Ramos (cell line): ENCODE measurements at regions not wholly inside any gene's neighbourhood (a gene's known extent, or its start where the extent isn't known, plus 50 kb on each side); places are given as distances from the start of the nearest gene placed in this dataset.
"Not testable (repeated sequence)": the region's sequence is repeated elsewhere in the genome, so short reads cannot be mapped to it uniquely, and the experiment has no call there.

ENCODE experiments used
- in situ Hi-C: fragments of 300-500 bp; cut with MboI; formaldehyde crosslinking; loops from one replicate; pipeline ENCODE4 v1.14.3; 2022; ENCODE audit warnings: low sequenced_read_pairs; ENCODE audit not compliant: unreplicated experiment

GRCh38 chr5:178063277-178063676 lies 50.1 kb upstream of the N4BP3 start:
- in situ Hi-C loops: loop anchor here (10.0 to 25.0 kb wide), 2 partner anchors 88 to 451 kb away; partner anchors contain the start of gene B4GALT7

GRCh38 chr5:178058321-178059012 lies 54.9 kb upstream of the N4BP3 start:
- in situ Hi-C loops: loop anchor here (25.0 kb wide), 1 partner anchor 446 kb away; the partner anchor contains the start of gene B4GALT7

DNA sequence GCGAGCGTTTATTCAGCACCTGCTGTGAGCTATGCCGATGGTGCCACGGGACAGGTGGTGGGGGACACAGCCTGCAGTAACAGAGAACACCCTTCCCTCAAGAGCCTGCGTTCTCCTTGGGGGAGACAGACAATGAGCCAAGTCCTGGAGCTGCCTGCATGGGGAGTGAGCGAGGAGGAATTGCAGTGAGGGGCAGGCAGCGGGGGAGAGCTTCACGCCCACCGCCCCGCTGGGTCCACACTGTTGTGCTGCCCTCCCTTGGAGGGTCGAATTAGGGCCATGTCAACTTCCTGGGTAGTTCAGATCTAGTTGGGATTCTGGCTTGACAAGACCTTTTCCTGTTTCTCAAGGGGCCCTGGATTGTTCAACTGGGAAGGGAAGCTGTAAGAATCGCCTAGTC lies 55.5 kb upstream of the N4BP3 start:
- in situ Hi-C loops: loop anchor here (25.0 kb wide), 1 partner anchor 446 kb away; the partner anchor contains the start of gene B4GALT7

- in situ Hi-C loops: loop anchor here (25.0 kb wide), 1 partner anchor 445 kb away; the partner anchor contains the start of gene B4GALT7
Observed at GRCh38 chr5:178056935-178057334, 56.4 kb upstream of the N4BP3 start.

- in situ Hi-C loops: loop anchor here (25.0 kb wide), 1 partner anchor 443 kb away; the partner anchor contains the start of gene B4GALT7
Observed at GRCh38 chr5:178055536-178055935, 57.8 kb upstream of the N4BP3 start.

- in situ Hi-C loops: loop anchor here (25.0 kb wide), 1 partner anchor 440 kb away; the partner anchor contains the start of gene B4GALT7
Observed at GRCh38 chr5:178052062-178052461, 56.0 kb upstream of the PROP1 start.

GRCh38 chr5:178050873-178051272 lies 54.8 kb upstream of the PROP1 start:
- in situ Hi-C loops: loop anchor here (25.0 kb wide), 1 partner anchor 439 kb away; the partner anchor contains the start of gene B4GALT7

DNA sequence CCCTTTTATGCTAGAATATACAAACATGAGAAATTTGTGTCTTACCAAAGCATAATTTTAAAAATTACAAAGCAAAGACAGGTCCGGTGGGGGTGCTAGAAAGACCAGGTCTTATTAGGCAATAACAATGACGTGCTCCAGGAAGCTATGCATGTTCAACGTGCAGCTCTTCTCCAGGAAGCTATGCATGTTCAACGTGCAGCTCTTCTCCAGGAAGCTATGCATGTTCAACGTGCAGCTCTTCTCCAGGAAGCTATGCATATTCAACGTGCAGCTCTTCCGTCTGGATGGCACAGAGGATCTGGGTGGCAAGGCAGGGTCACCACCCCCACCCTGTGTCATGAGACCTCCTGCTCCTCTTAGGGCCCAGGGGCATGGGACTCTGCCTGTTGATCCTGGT lies 51.9 kb upstream of the PROP1 start:
- in situ Hi-C loops: not testable (repeated sequence)

- in situ Hi-C loops: not testable (repeated sequence)
Observed at GRCh38 chr5:178046757-178047399, 50.8 kb upstream of the PROP1 start.

DNA sequence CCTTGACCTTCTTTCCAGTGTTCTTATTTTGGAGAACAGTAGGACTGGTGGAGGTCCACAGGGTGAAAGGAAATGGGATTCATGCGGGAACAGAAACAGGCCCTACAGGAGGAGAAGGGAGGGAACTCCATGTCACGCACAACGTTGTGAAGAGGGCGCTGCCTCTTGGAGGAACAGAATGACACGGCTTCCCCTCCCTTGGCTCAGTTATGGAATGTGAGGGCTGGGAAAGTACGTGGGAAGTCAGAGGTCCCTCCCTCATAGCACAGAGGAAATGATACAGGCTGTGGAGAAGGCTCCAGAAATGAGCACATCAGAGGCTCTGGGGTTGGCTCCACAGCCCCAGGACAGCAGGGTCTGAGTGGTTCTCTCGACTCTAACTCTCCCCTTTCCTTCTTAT lies 49.9 kb upstream of the PROP1 start:
- in situ Hi-C loops: not testable (repeated sequence)
